Transverse colon (tissue), 4 donors: ENCODE measurements at regions not wholly inside any gene's neighbourhood (a gene's known extent, or its start where the extent isn't known, plus 50 kb on each side); places are given as distances from the start of the nearest gene placed in this dataset.

Experiments used
- DNase-seq: peaks from one replicate; pipeline ENCODE4 v3.0.0-alpha.2; 2019
- H3K27ac ChIP-seq, 4 donors: fragments of 200-600 bp; sonication (generic); 2 replicates each; pipeline ENCODE4 v1.5.1; 2016 to 2018; ENCODE audit warnings: inconsistent platforms in 4 of 4
- H3K27me3 ChIP-seq: fragments of 200-600 bp; sonication (generic); 2 replicates; pipeline ENCODE4 v1.5.1; 2017; ENCODE audit warnings: inconsistent platforms
- H3K36me3 ChIP-seq, 4 donors: fragments of 200-600 bp; sonication (generic); 2 replicates each; pipeline ENCODE4 v1.5.1; 2017 to 2019; ENCODE audit warnings: inconsistent platforms in 4 of 4
- H3K4me1 ChIP-seq, 4 donors: fragments of 200-600 bp; sonication (generic); 2 replicates each; pipeline ENCODE4 v1.5.1; 2017 to 2020; ENCODE audit warnings: inconsistent platforms in 4 of 4
- H3K4me3 ChIP-seq, 4 donors: fragments of 200-600 bp; sonication (generic); 1 replicate in 1 of 4; 2 replicates in 3 of 4; pipeline versions ENCODE4 v1.5.1 to v1.6.1; 2017 to 2019; ENCODE audit warnings: inconsistent platforms in 4 of 4
- H3K9me3 ChIP-seq, 2 donors: fragments of 200-600 bp; sonication (generic); 2 replicates each; pipeline ENCODE4 v1.5.1; 2017 to 2019; ENCODE audit warnings: inconsistent platforms in 2 of 2
- CTCF ChIP-seq, 5 experiments: fragments of 200-600 bp in 3 of 5; fragments of 450-650 bp in 2 of 5; sonication (generic) in 3 of 5; IDR thresholded peaks; 1 replicate in 2 of 5; 2 replicates in 3 of 5; pipeline ENCODE4 v1.5.1; 2016 to 2017; ENCODE audit warnings: antibody characterized with exemption in 5 of 5, inconsistent platforms in 3 of 5, mild to moderate bottlenecking in 2 of 5, moderate library complexity in 1 of 5
- EP300 ChIP-seq: sonication (generic); formaldehyde crosslinking; IDR thresholded peaks from one replicate; pipeline ENCODE4 v1.6.1; 2017; ENCODE audit warnings: antibody characterized with exemption, low read depth
- POLR2A ChIP-seq: fragments of 450-650 bp; IDR thresholded peaks from one replicate; pipeline ENCODE4 v1.6.1; 2016; ENCODE audit warnings: antibody characterized with exemption, mild to moderate bottlenecking, moderate library complexity
- POLR2AphosphoS5 ChIP-seq, 3 donors: sonication (generic); formaldehyde crosslinking; IDR thresholded peaks; one replicate each; pipeline ENCODE4 v1.6.1; 2016; ENCODE audit warnings: antibody characterized with exemption in 3 of 3
- WGBS, 2 donors: methylation state at CpG; one replicate each; pipeline ENCODE4 v1.1.5; 2018; ENCODE audit warnings: low coverage in 1 of 2; 5-methylcytosine and 5-hydroxymethylcytosine counted together
- in situ Hi-C, 4 donors: fragments of 200-750 bp; cut with MboI; loops; one replicate each; pipeline versions ENCODE4 v1.15.0 to v1.15.1; 2017; ENCODE audit warnings: low sequenced_read_pairs in 3 of 4, low pct_ligation_motif_present in 1 of 4, low pct_unique_long_range_greater_than_20kb in 1 of 4
- intact Hi-C: fragments of 100-400 bp; cut with DNase I; formaldehyde crosslinking; loops from one replicate; pipeline ENCODE4 v1.15.1; 2023; ENCODE audit warnings: low total_unique reads

- intact Hi-C loops: no loop called here
- TF ChIP-seq CTCF (IDR thresholded peaks at IDR 0.05): no peak
- TF ChIP-seq POLR2AphosphoS5 (IDR thresholded peaks at IDR 0.05): no peak
- no peak for TF ChIP-seq POLR2A
- TF ChIP-seq EP300: no peak
- 30 to 50% methylated on average over 4 of the region's 4 CpGs for WGBS, 2 donors
- H3K9me3 ChIP-seq: no peaks in the 10 kb centered on the region
- no peak overlapping the region for H3K27ac ChIP-seq
- no peaks in the 10 kb centered on the region for H3K27me3 ChIP-seq
- DNase-seq: no peak
- in situ Hi-C loops: no loop called here
- H3K4me3 ChIP-seq: no peak overlapping the region
- H3K4me1 ChIP-seq: peaks cover 0 to 5% (median 0%) of the 10 kb centered on the region in 4 donors
- H3K36me3 ChIP-seq: no peaks in the 10 kb centered on the region
These were observed 1135.9 kb downstream of the KCNT2 start for GRCh38 chr1:195472291-195472690.

GRCh38 chr1:195466639-195467038 is 1141.6 kb downstream of the KCNT2 start:
- WGBS, 2 donors: 61 to 86% methylated on average over 1 of the region's 1 CpG
- TF ChIP-seq EP300 (no peak), POLR2AphosphoS5 (IDR thresholded peaks at IDR 0.05) (no peak), POLR2A (no peak), CTCF (IDR thresholded peaks at IDR 0.05) (no peak)
- no peak overlapping the region for H3K27ac ChIP-seq
- no peaks in the 10 kb centered on the region for H3K36me3 ChIP-seq
- no peak for DNase-seq
- no peaks in the 10 kb centered on the region for H3K4me1 ChIP-seq
- H3K4me3 ChIP-seq: no peak overlapping the region
- in situ Hi-C loops: no loop called here
- no peaks in the 10 kb centered on the region for H3K27me3 ChIP-seq
- intact Hi-C loops: no loop called here
- H3K9me3 ChIP-seq: no peaks in the 10 kb centered on the region

- H3K4me3 ChIP-seq: no peak overlapping the region
- H3K9me3 ChIP-seq: no peaks in the 10 kb centered on the region
- intact Hi-C loops (no loop called here), in situ Hi-C loops (no loop called here)
- no peaks in the 10 kb centered on the region for H3K36me3 ChIP-seq
- DNase-seq: no peak
- peaks cover 0 to 6% (median 0%) of the 10 kb centered on the region in 4 donors for H3K4me1 ChIP-seq
- no peak overlapping the region for H3K27ac ChIP-seq
- no peak for TF ChIP-seq POLR2A
- no peak for TF ChIP-seq POLR2AphosphoS5 (IDR thresholded peaks at IDR 0.05)
- no peak for TF ChIP-seq CTCF (IDR thresholded peaks at IDR 0.05)
- TF ChIP-seq EP300: no peak
- H3K27me3 ChIP-seq: no peaks in the 10 kb centered on the region
These were observed 1145.6 kb downstream of the KCNT2 start for GRCh38 chr1:195462646-195463045.

DNA sequence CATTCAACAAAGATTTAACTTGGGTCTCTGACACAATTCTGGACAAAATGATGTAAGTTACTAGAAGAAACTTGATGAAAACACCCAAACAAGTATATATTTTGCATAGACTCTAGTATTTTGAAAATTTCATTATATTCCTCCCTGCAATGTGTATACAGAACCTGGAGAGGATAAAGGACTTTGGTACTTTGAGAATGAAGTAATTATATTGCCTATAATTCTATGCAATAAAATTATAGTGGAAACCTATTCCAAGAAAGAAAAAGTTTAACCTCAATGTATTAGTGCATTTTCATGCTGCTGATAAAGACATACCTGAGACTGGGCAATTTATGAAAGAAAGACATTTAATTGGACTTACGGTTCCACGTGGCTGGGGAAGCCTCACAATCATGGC is 1146.1 kb downstream of the KCNT2 start:
- Histone ChIP-seq H3K36me3 (no peaks in the 10 kb centered on the region), H3K9me3 (no peaks in the 10 kb centered on the region), H3K27me3 (no peaks in the 10 kb centered on the region), H3K4me1 (peaks cover 0 to 6% (median 0%) of the 10 kb centered on the region in 4 donors), H3K4me3 (no peak overlapping the region), H3K27ac (no peak overlapping the region)
- intact Hi-C loops (no loop called here), in situ Hi-C loops (no loop called here)
- 61 to 66% methylated on average over 2 of the region's 2 CpGs for WGBS, 2 donors
- TF ChIP-seq POLR2AphosphoS5 (IDR thresholded peaks at IDR 0.05): no peak
- no peak for TF ChIP-seq CTCF (IDR thresholded peaks at IDR 0.05)
- TF ChIP-seq EP300: no peak
- TF ChIP-seq POLR2A: no peak
- DNase-seq: no peak
